Skeletal muscle tissue (tissue), 3 donors: ENCODE measurements at regions not wholly inside any gene's neighbourhood (a gene's known extent, or its start where the extent isn't known, plus 50 kb on each side); places are given as distances from the start of the nearest gene placed in this dataset.
"Not testable (repeated sequence)": the region's sequence is repeated elsewhere in the genome, so short reads cannot be mapped to it uniquely, and the experiment has no call there.

Source experiments
- H3K27ac ChIP-seq: one replicate; pipeline ENCODE4 v1.7.0; 2013; ENCODE audit warnings: mild to moderate bottlenecking, low read depth, low read length, inconsistent platforms
- H3K27me3 ChIP-seq, 3 donors: one replicate each; pipeline ENCODE4 v1.7.0; 2013; ENCODE audit warnings: low read length in 3 of 3; ENCODE audit not compliant: control insufficient read depth in 3 of 3, insufficient read depth in 3 of 3
- H3K36me3 ChIP-seq, 3 donors: one replicate each; pipeline ENCODE4 v1.7.0; 2013; ENCODE audit warnings: low read length in 3 of 3; ENCODE audit not compliant: control insufficient read depth in 3 of 3, insufficient read depth in 3 of 3
- H3K4me1 ChIP-seq, 3 donors: one replicate each; pipeline ENCODE4 v1.7.0; 2013; ENCODE audit warnings: low read length in 3 of 3, mild to moderate bottlenecking in 3 of 3; ENCODE audit not compliant: control insufficient read depth in 3 of 3, insufficient read depth in 3 of 3
- H3K4me3 ChIP-seq, 3 donors: one replicate each; pipeline ENCODE4 v1.7.0; 2013; ENCODE audit warnings: low read length in 3 of 3
- H3K9ac ChIP-seq, 3 donors: one replicate each; pipeline ENCODE4 v1.7.0; 2013; ENCODE audit warnings: low read length in 3 of 3, mild to moderate bottlenecking in 3 of 3, moderate library complexity in 2 of 3, low read depth in 1 of 3
- H3K9me3 ChIP-seq, 3 donors: one replicate each; pipeline ENCODE4 v1.7.0; 2013; ENCODE audit warnings: low read length in 3 of 3; ENCODE audit not compliant: control insufficient read depth in 3 of 3
- donor health status: Osteomylitis.

- H3K27me3 ChIP-seq, result no peaks in the 10 kb centered on the region
- no peak overlapping the region for H3K4me3 ChIP-seq
- H3K27ac ChIP-seq, result no peak overlapping the region
- no peak overlapping the region for H3K9ac ChIP-seq
- no peaks in the 10 kb centered on the region for H3K4me1 ChIP-seq
- H3K36me3 ChIP-seq, result no peaks in the 10 kb centered on the region
- peaks cover 0 to 2% (median 2%) of the 10 kb centered on the region in 3 donors for H3K9me3 ChIP-seq
Measured at GRCh38 chr3:6418485-6418884, 442.4 kb upstream of the GRM7 start.

- Histone ChIP-seq H3K36me3 (no peaks in the 10 kb centered on the region), H3K9ac (no peak overlapping the region), H3K4me3 (no peak overlapping the region), H3K9me3 (peaks cover 0 to 2% (median 0%) of the 10 kb centered on the region in 3 donors), H3K27ac (no peak overlapping the region), H3K4me1 (no peaks in the 10 kb centered on the region), H3K27me3 (no peaks in the 10 kb centered on the region)
Measured at GRCh38 chr3:6421666-6422445, 439.1 kb upstream of the GRM7 start.

GRCh38 chr3:6425289-6425820 lies 435.6 kb upstream of the GRM7 start:
- H3K9ac ChIP-seq, result no peak overlapping the region
- H3K27ac ChIP-seq, result no peak overlapping the region
- H3K9me3 ChIP-seq, result no peaks in the 10 kb centered on the region
- no peaks in the 10 kb centered on the region for H3K4me1 ChIP-seq
- H3K4me3 ChIP-seq, result no peak overlapping the region
- H3K27me3 ChIP-seq, result no peaks in the 10 kb centered on the region
- no peaks in the 10 kb centered on the region for H3K36me3 ChIP-seq

- not testable (repeated sequence) for H3K9me3 ChIP-seq, H3K27ac ChIP-seq, H3K36me3 ChIP-seq, H3K4me1 ChIP-seq, H3K4me3 ChIP-seq, H3K9ac ChIP-seq, H3K27me3 ChIP-seq
Measured at GRCh38 chr3:6428276-6428675, 432.6 kb upstream of the GRM7 start.

GRCh38 chr3:6435951-6436350 lies 425.0 kb upstream of the GRM7 start:
- Histone ChIP-seq H3K27me3 (no peaks in the 10 kb centered on the region), H3K9me3 (no peaks in the 10 kb centered on the region), H3K9ac (no peak overlapping the region), H3K36me3 (no peaks in the 10 kb centered on the region), H3K27ac (no peak overlapping the region), H3K4me3 (no peak overlapping the region), H3K4me1 (no peaks in the 10 kb centered on the region)

GRCh38 chr3:6437631-6438030 lies 423.3 kb upstream of the GRM7 start:
- Histone ChIP-seq H3K27me3 (no peaks in the 10 kb centered on the region), H3K36me3 (no peaks in the 10 kb centered on the region), H3K9ac (no peak overlapping the region), H3K27ac (no peak overlapping the region), H3K9me3 (no peaks in the 10 kb centered on the region), H3K4me3 (no peak overlapping the region), H3K4me1 (no peaks in the 10 kb centered on the region)

GRCh38 chr3:6438031-6438430 lies 422.9 kb upstream of the GRM7 start:
- no peaks in the 10 kb centered on the region for H3K36me3 ChIP-seq
- no peaks in the 10 kb centered on the region for H3K4me1 ChIP-seq
- H3K9ac ChIP-seq, result no peak overlapping the region
- no peak overlapping the region for H3K27ac ChIP-seq
- no peaks in the 10 kb centered on the region for H3K27me3 ChIP-seq
- H3K4me3 ChIP-seq, result no peak overlapping the region
- H3K9me3 ChIP-seq, result no peaks in the 10 kb centered on the region

DNA sequence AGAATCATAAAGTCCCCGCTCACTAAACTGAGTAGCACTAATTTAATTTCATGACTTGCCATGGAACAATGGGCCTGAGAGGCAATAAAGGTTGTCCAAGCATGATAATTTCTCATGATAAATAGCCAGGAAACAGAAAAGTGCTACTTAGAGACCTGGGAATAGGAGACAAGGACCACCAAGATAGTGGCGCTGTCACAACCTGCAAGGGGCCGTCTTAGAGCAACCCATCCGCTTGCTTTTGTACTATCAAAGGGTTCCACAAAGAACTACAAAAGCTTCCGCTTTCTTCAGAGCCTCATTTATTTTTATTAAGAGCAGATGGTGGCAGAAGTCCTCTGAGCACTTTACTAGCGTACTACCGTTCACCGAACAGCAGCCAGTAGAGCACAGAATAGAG lies 421.7 kb upstream of the GRM7 start:
- no peaks in the 10 kb centered on the region for H3K27me3 ChIP-seq
- H3K27ac ChIP-seq, result no peak overlapping the region
- H3K9ac ChIP-seq, result no peak overlapping the region
- H3K4me3 ChIP-seq, result no peak overlapping the region
- no peaks in the 10 kb centered on the region for H3K36me3 ChIP-seq
- no peaks in the 10 kb centered on the region for H3K9me3 ChIP-seq
- H3K4me1 ChIP-seq, result no peaks in the 10 kb centered on the region

- Histone ChIP-seq H3K9me3 (no peaks in the 10 kb centered on the region), H3K36me3 (no peaks in the 10 kb centered on the region), H3K4me3 (no peak overlapping the region), H3K4me1 (no peaks in the 10 kb centered on the region), H3K9ac (no peak overlapping the region), H3K27me3 (no peaks in the 10 kb centered on the region), H3K27ac (no peak overlapping the region)
Measured at GRCh38 chr3:6439824-6440223, 421.1 kb upstream of the GRM7 start.

DNA sequence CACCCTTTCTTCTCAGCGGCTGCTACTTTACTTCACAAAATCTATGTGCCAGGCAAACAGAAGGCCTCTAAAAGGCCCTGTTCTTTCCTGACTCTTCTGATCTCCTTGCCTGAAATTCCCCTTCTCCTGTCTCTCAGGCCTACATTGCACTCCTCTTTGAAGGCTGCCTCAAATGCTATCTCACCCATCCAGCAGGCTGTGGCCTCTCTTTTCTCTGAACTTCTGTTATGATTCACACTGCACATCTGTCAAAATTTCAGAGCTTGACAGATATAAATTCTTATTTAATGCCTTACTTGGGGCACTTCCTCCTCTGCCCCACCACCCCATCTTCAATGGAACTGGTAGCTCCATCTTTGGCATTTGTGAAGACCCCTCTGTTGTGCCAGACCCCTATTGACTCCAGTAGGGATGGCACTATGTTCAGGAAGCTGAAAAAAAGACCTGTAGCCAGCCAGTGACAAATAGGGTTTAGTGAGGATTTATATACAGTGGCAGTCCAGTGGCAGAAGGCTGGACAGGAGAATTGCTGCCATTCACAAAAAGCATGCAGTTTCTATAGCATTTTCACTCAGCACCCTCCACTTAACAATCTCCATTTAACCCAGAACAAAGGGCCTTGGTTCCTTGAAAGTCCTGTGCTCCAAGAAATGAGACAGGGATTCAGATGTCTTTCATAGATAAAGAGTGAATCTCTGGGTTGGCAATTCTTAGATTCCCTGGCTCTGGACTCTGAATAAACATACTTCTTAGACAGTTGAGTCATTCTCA lies 415.8 kb upstream of the GRM7 start:
- Histone ChIP-seq H3K27me3 (no peaks in the 10 kb centered on the region), H3K36me3 (no peaks in the 10 kb centered on the region), H3K9me3 (no peaks in the 10 kb centered on the region), H3K9ac (no peak overlapping the region), H3K4me1 (no peaks in the 10 kb centered on the region), H3K4me3 (no peak overlapping the region), H3K27ac (no peak overlapping the region)
